GM12878 (cell line): ENCODE measurements at regions not wholly inside any gene's neighbourhood (a gene's known extent, or its start where the extent isn't known, plus 50 kb on each side); places are given as distances from the start of the nearest gene placed in this dataset.
"Not testable (repeated sequence)": the region's sequence is repeated elsewhere in the genome, so short reads cannot be mapped to it uniquely, and the experiment has no call there.

Experiments
- ATAC-seq: fragments of 200-7000 bp; cut with Tn5 transposase; 3 replicates; pipeline ENCODE4 v1.9.1; 2020; ENCODE audit warnings: mild to moderate bottlenecking, moderate library complexity
- BruUV-seq: library from RNA; stranded (reverse); fragments of 400-500 nt; replicated peaks from 2 replicates; lab custom pipeline; 2021; lab: Mats Ljungman, UMichigan
- CTCF ChIA-PET: fragments of 300-600 bp; sonication (Branson Sonifier 250); formaldehyde crosslinking; extraction: SDS; loops from one replicate; lab custom pipeline; 2021; ENCODE audit warnings: inconsistent platforms; lab: Yijun Ruan, JAX
- POLR2A ChIA-PET: fragments of 350-600 bp; formaldehyde crosslinking; extraction: SDS; loops from one replicate; lab custom pipeline; 2021; ENCODE audit warnings: inconsistent platforms; lab: Charles Lee
- RAD21 ChIA-PET: fragments of 300-600 bp; sonication (Branson Sonifier 250); formaldehyde crosslinking; loops from one replicate; lab custom pipeline; 2023; ENCODE audit warnings: antibody characterized with exemption; ENCODE audit not compliant: unreplicated experiment; lab: Charles Lee
- SMC1A ChIA-PET: fragments of 300-600 bp; sonication (Branson Sonifier 250); formaldehyde crosslinking; loops from one replicate; lab custom pipeline; 2023; ENCODE audit not compliant: unreplicated experiment, uncharacterized antibody; lab: Charles Lee
- DNase-seq: peaks from one replicate; pipeline ENCODE4 v3.0.0-alpha.2; 2011; ENCODE audit warnings: low read depth, low spot score
- FAIRE-seq: peaks from 3 replicates; lab custom pipeline; 2011; peaks lifted over from hg19 to GRCh38; lab: Jason Lieb, UNC
- H2AFZ ChIP-seq: 2 replicates; pipeline ENCODE4 v1.6.0; 2011; ENCODE audit warnings: low read depth, low read length, control low read depth; ENCODE audit not compliant: control insufficient read depth
- H3K27ac ChIP-seq: 2 replicates; pipeline ENCODE4 v1.5.1; 2011; ENCODE audit warnings: control low read depth; ENCODE audit not compliant: control insufficient read depth, insufficient read depth
- H3K27me3 ChIP-seq, 2 experiments: replicated peaks in 1 of 2; 2 replicates each; pipeline versions ENCODE4 v1.6.0 to v1.6.1; 2011; ENCODE audit warnings: low read length in 1 of 2; ENCODE audit not compliant: control insufficient read depth in 2 of 2, insufficient read depth in 2 of 2
- H3K36me3 ChIP-seq, 2 experiments: 2 replicates each; pipeline ENCODE4 v1.5.1; 2011; ENCODE audit warnings: low read length in 1 of 2; ENCODE audit not compliant: control insufficient read depth in 2 of 2, insufficient read depth in 2 of 2
- H3K4me1 ChIP-seq: 2 replicates; pipeline ENCODE4 v1.6.1; 2011; ENCODE audit warnings: mild to moderate bottlenecking, low read length, moderate library complexity, mixed read lengths; ENCODE audit not compliant: control insufficient read depth, insufficient read depth
- H3K4me2 ChIP-seq: 2 replicates; pipeline ENCODE4 v1.6.0; 2011; ENCODE audit warnings: control low read depth; ENCODE audit not compliant: control insufficient read depth, insufficient read depth
- H3K4me3 ChIP-seq: fragments of 200-600 bp; sonication (generic); 2 replicates; pipeline ENCODE4 v1.5.1; 2016
- H3K79me2 ChIP-seq: 2 replicates; pipeline ENCODE4 v1.6.0; 2011; ENCODE audit warnings: low read length; ENCODE audit not compliant: control insufficient read depth, insufficient read depth
- H3K9ac ChIP-seq: 2 replicates; pipeline ENCODE4 v1.8.0; 2011; ENCODE audit warnings: low read length, control low read depth, mixed read lengths; ENCODE audit not compliant: control insufficient read depth, insufficient read depth
- H3K9me3 ChIP-seq: replicated peaks from 3 replicates; pipeline ENCODE4 v1.5.1; 2011; ENCODE audit warnings: mild to moderate bottlenecking, low read length; ENCODE audit not compliant: control insufficient read depth, insufficient read depth
- H4K20me1 ChIP-seq: 2 replicates; pipeline ENCODE4 v1.6.0; 2011; ENCODE audit not compliant: control insufficient read depth, insufficient read depth
- WGBS: methylation state at CpG from one replicate; pipeline ENCODE4 v1.1.6; 2016; ENCODE audit warnings: low lambda C conversion rate; ENCODE audit not compliant: insufficient replicate concordance, insufficient coverage; ENCODE audit errors: missing lambda C conversion rate; 5-methylcytosine and 5-hydroxymethylcytosine counted together
- in situ Hi-C: fragments of 300-500 bp; cut with MboI; formaldehyde crosslinking; loops from 9 replicates; pipeline ENCODE4 v1.14.3; 2018; ENCODE audit warnings: mixed read lengths
- intact Hi-C: fragments of 100-400 bp; cut with micrococcal nuclease; formaldehyde crosslinking; loops from one replicate; pipeline ENCODE4 v1.14.2; 2022; ENCODE audit not compliant: unreplicated experiment

DNA sequence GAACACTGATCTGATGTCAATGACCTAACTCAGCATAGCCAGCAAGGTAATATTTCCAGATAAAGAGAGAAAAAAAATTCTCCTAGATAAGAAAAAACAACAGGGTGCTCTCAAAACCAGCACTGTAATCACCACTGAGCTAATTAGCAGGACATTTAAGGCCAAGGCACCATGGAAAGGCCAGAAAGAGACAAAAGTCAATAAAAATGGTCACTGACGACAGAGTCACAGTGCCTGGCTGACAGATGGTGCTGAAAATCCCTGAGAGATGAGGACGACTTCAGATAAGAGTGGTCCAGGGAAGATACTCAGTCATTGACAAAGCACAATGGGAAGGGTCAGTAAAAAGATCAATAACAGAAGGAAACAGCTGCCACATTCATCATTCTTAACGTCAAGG is 186.7 kb downstream of the SPATA31A6 start:
- WGBS, result 0% methylated on average over 2 of the region's 3 CpGs
- in situ Hi-C loops, intact Hi-C loops, H3K4me1 ChIP-seq, H4K20me1 ChIP-seq, DNase-seq, CTCF ChIA-PET, ATAC-seq, BruUV-seq, H3K4me2 ChIP-seq, H3K27me3 ChIP-seq, FAIRE-seq, RAD21 ChIA-PET, H3K36me3 ChIP-seq, H3K4me3 ChIP-seq, H3K79me2 ChIP-seq, H3K9ac ChIP-seq, H3K9me3 ChIP-seq, POLR2A ChIA-PET, H2AFZ ChIP-seq, H3K27ac ChIP-seq, SMC1A ChIA-PET: not testable (repeated sequence)

- BruUV-seq, H3K27ac ChIP-seq, H3K4me1 ChIP-seq, H3K4me2 ChIP-seq, CTCF ChIA-PET, H3K4me3 ChIP-seq, H3K36me3 ChIP-seq, FAIRE-seq, RAD21 ChIA-PET, H3K9me3 ChIP-seq, H4K20me1 ChIP-seq, H3K27me3 ChIP-seq, ATAC-seq, intact Hi-C loops, H3K9ac ChIP-seq, SMC1A ChIA-PET, in situ Hi-C loops, H2AFZ ChIP-seq, H3K79me2 ChIP-seq, POLR2A ChIA-PET, DNase-seq: not testable (repeated sequence)
- WGBS, result 0% methylated on average over 1 of the region's 1 CpG
Measured at GRCh38 chr9:42371417-42371816, 188.0 kb downstream of the SPATA31A6 start.

DNA sequence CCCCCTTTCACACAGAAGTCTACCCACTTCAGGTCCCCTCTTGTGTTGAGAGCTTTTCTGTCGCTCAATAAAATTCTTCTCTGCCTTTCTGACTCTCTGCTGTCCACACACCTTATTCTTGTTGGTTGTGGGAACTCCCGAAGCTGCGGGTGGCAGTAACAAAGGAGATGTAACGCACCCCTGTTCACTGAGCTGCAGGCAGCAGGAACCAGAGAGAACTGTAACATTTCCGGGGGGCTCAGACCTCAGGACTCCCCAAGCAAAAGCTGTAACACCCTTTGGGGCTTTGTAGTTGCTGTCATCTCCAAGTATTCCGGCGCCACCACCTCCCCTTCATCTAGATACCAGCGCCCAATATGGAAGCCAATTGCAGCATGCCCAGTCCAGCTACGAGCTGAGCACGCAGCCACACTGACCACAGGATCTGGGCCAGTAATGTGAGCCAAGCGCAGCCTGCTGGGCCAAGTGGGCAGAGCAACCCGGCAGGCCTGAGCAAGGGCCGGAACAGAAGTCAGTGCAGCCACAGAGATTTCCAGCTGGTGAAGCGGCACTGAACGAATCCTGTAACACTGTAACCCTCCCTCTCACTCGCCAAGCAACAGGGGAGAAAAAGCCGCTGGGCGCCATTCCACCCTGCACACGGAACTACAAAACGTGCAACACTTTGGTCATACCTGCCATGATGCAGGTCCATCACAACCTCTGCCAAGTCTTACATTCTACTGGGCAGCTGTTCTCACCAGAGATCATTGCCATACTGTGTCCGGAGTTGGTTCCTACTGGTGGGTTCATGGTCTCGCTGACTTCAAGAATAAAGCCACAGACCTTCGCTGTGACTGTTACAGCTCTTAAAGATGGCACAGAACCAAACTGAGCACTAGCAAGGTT is 194.3 kb downstream of the SPATA31A6 start:
- FAIRE-seq, POLR2A ChIA-PET, H3K27me3 ChIP-seq, H3K9ac ChIP-seq, H2AFZ ChIP-seq, ATAC-seq, H3K4me3 ChIP-seq, H3K36me3 ChIP-seq, H3K27ac ChIP-seq, H4K20me1 ChIP-seq, BruUV-seq, H3K4me1 ChIP-seq, in situ Hi-C loops, SMC1A ChIA-PET, CTCF ChIA-PET, H3K4me2 ChIP-seq, intact Hi-C loops, RAD21 ChIA-PET, DNase-seq, H3K9me3 ChIP-seq, H3K79me2 ChIP-seq: not testable (repeated sequence)
- 49% methylated on average over 23 of the region's 23 CpGs for WGBS
